ENCODE measurements at regions not wholly inside any gene's neighbourhood (a gene's known extent, or its start where the extent isn't known, plus 50 kb on each side); places are given as distances from the start of the nearest gene placed in this dataset.

DNA sequence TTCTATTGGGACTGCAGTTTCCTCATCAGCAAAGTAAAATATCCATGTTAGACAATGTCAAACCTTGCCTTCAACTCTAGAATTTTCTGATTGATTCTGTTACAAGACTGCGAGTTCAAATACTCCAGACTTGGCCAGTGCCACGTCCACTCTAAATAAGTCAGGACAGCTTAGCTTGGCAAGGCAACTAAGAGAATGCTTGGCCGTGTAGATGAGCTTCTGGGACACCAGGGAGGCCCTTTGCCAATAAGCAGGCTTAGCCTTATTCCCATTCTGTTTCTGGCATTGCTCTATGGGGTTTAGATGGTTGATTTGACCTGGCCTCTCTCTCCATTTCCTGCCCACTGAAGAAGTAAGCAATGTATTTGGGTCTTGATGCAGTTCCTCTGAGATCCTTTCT is 218.1 kb upstream of the SIX2 start:
- Mint-ChIP-seq H3K4me3 (no peak overlapping the region), H3K27ac (no peak overlapping the region), H3K9me3 (peaks cover 6% of the 10 kb centered on the region), H3K27me3 (peaks cover 22% of the 10 kb centered on the region), H3K4me1 (ENCODE audit: low read depth) (peaks cover 4% of the 10 kb centered on the region), H3K36me3 (ENCODE audit: low read depth) (no peaks in the 10 kb centered on the region)

DNA sequence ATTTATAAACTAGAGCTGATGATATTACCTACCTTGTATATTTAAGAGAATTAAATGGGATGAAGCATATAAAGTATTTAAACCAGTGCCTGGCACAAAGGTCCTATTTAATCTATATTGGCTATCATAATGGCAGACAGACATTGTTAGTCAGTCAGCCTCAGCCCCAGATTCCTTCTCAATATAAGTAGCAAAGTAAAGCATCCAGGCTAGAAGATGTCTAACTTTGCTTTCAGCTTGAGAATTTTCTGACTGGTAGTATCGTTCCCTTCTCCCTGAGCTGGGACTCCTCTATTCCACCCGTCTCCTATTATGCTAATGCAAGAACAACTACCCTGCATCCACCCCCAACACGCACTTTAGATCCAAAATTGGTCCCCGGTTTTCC is 215.7 kb upstream of the SIX2 start:
- Mint-ChIP-seq H3K27me3 (peaks cover 28% of the 10 kb centered on the region), H3K27ac (no peak overlapping the region), H3K4me3 (no peak overlapping the region), H3K9me3 (peaks cover 6% of the 10 kb centered on the region), H3K36me3 (ENCODE audit: low read depth) (no peaks in the 10 kb centered on the region), H3K4me1 (ENCODE audit: low read depth) (peaks cover 4% of the 10 kb centered on the region)

DNA sequence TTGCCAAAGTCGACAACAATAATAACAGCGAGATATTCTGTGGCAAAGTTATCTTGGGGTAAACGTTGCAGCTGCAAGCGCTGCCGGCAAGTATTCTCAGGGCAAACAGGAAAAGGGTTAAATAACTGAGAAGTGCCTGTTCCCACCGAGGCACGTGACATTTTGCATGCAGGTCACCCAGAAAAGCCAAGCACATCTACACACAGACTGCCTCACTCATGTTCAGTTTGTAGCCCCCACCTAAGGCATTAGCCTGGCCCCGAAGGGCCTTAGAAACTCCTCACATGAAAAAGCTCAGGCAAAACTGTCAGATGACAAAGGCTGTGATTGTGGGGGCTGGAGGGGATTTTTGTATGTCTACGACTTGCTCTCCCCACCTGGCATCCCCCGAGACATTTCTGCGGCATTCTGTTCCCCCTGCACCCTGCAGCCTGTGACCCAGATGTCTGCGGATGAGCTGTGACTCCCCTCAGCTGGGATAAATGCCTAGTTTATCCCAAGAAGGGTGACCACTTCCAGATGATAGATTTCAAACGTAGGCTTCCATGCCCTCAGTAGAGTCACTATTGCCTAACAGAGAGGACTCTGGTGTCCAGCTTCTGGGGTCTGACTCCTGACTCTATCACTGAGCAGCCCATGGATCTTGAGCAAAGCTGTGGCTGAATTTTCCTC is 215.2 kb upstream of the SIX2 start:
- Mint-ChIP-seq H3K27ac (no peak overlapping the region), H3K9me3 (peaks cover 6% of the 10 kb centered on the region), H3K27me3 (peaks cover 28% of the 10 kb centered on the region), H3K4me1 (ENCODE audit: low read depth) (peaks cover 4% of the 10 kb centered on the region), H3K36me3 (ENCODE audit: low read depth) (no peaks in the 10 kb centered on the region), H3K4me3 (no peak overlapping the region)

DNA sequence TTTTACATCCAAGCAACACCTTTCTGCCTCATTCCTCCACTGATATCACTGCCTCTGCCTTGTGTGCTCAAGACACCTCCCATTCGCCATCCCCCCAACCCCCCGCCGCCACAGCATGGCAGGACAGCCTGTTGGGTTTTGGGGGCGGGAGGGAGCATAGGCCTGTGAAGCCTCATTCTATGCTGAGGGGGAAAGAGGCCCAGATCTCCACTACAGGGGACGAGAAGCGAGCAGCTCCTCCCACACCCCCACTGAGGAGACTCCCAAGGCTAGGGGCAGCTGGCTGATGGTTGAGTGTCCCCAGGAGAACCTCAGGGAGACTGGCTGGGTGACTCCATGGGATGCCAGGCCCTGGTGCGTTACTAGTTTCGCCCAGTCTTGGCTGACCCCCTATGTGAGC is 214.3 kb upstream of the SIX2 start:
- Mint-ChIP-seq H3K4me3 (no peak overlapping the region), H3K4me1 (ENCODE audit: low read depth) (peaks cover 4% of the 10 kb centered on the region), H3K27ac (no peak overlapping the region), H3K9me3 (peaks cover 6% of the 10 kb centered on the region), H3K27me3 (peaks cover 28% of the 10 kb centered on the region), H3K36me3 (ENCODE audit: low read depth) (no peaks in the 10 kb centered on the region)

DNA sequence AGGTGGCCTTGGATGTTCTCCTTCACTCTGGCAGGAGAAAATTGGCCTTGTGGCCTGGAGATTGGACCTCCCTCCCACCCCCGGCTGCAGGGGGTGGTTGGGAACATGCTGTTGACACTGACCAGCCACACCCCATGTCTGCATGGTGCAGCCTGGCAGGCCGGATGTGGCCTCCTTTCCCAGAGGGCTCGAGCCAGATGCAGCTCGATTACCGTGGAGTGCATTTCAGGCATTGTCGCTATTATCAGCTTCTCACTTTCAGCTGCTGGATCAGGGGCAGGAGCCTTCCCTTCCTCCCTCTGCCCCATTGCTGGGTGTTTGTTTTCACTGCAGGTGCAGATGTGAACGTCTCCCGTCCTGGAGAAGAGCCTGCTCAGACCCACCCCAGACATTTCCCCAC is 211.0 kb upstream of the SIX2 start:
- peaks cover 4% of the 10 kb centered on the region for H3K4me1 Mint-ChIP-seq (ENCODE audit: low read depth)
- H3K27ac Mint-ChIP-seq: no peak overlapping the region
- H3K9me3 Mint-ChIP-seq: no peaks in the 10 kb centered on the region
- H3K4me3 Mint-ChIP-seq: no peak overlapping the region
- H3K27me3 Mint-ChIP-seq: peaks cover 28% of the 10 kb centered on the region
- no peaks in the 10 kb centered on the region for H3K36me3 Mint-ChIP-seq (ENCODE audit: low read depth)

DNA sequence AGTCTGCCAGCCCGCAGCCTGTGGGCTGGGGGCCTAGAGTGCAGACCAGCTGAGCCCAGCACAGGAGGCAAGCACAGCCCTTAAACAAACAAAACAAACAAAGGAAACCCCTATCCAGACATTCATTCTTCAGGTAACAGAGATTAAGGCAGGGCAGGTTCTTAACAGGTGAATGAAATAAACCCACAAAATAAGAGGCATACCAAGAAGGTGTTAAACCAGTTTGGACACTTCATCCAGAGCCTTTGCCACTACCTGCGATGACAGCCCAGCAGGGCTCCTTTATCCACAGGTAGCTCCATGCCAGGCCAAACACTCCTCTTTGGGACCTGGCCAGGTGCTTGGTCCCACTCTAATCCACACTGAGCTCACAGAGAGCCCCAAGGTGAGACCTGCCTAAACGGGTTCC is 209.7 kb upstream of the SIX2 start:
- Mint-ChIP-seq H3K36me3 (ENCODE audit: low read depth) (no peaks in the 10 kb centered on the region), H3K27me3 (peaks cover 24% of the 10 kb centered on the region), H3K9me3 (no peaks in the 10 kb centered on the region), H3K27ac (no peak overlapping the region), H3K4me1 (ENCODE audit: low read depth) (no peaks in the 10 kb centered on the region), H3K4me3 (no peak overlapping the region)

DNA sequence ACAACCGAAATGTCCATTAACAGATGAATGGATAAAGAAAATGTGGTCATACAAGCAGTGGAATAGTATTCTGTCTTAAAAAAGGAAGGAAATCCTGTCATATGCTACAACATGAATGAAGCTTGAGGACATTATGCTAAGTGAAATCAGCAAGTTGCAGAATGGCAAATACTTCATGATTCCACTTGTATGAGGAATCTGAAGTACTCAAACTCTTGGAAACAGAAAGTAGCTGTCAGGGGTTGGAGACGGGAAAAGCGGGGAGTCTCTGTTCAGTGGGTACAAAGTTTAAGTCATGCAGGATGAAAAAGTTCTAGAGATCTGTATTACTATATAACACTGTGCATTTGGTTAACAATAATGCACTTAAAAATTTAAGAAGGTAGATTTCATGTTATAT is 209.0 kb upstream of the SIX2 start:
- Mint-ChIP-seq H3K36me3 (ENCODE audit: low read depth) (no peaks in the 10 kb centered on the region), H3K27me3 (peaks cover 22% of the 10 kb centered on the region), H3K27ac (no peak overlapping the region), H3K4me3 (no peak overlapping the region), H3K9me3 (no peaks in the 10 kb centered on the region), H3K4me1 (ENCODE audit: low read depth) (no peaks in the 10 kb centered on the region)

DNA sequence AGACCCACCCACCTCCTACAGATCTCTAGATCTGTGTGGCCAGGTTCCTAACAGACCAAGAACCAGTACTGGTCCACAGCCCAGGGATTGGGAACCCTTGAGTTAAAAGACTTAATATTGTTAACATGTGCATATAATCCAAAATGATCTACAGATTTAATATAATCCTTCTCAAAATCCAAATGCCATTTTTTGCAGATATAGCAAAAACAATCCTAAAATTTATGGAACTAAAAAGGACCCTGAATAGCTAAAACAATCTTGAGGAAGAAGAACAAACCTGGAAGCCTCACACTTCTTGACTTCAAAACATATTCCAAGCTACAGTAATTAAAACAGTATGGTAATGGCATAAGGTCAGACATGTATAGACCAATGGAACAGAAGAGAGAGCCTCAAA is 206.9 kb upstream of the SIX2 start:
- Mint-ChIP-seq H3K4me3 (no peak overlapping the region), H3K36me3 (ENCODE audit: low read depth) (no peaks in the 10 kb centered on the region), H3K27me3 (peaks cover 10% of the 10 kb centered on the region), H3K27ac (no peak overlapping the region), H3K9me3 (no peaks in the 10 kb centered on the region), H3K4me1 (ENCODE audit: low read depth) (no peaks in the 10 kb centered on the region)

DNA sequence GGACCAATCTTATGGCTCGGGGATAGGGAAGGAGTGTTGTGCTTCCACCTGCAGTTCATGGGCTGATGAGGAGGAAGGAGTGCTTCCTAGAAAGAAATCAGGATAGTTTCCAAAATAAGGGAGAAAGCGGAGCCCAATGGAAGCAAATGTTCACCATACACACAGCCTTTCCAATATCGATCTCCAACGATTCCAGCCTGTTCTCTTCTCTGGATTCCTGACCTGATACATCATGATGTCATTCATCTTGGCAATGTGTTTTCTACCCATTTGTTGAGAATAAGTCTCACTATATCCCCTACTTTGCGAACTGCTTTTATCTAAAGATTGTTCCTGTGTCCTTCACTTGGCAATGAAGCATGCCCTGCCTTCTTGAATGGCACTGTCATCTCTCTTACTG is 205.3 kb upstream of the SIX2 start:
- Mint-ChIP-seq H3K9me3 (no peaks in the 10 kb centered on the region), H3K27me3 (peaks cover 9% of the 10 kb centered on the region), H3K36me3 (ENCODE audit: low read depth) (no peaks in the 10 kb centered on the region), H3K4me3 (no peak overlapping the region), H3K27ac (no peak overlapping the region), H3K4me1 (ENCODE audit: low read depth) (no peaks in the 10 kb centered on the region)

DNA sequence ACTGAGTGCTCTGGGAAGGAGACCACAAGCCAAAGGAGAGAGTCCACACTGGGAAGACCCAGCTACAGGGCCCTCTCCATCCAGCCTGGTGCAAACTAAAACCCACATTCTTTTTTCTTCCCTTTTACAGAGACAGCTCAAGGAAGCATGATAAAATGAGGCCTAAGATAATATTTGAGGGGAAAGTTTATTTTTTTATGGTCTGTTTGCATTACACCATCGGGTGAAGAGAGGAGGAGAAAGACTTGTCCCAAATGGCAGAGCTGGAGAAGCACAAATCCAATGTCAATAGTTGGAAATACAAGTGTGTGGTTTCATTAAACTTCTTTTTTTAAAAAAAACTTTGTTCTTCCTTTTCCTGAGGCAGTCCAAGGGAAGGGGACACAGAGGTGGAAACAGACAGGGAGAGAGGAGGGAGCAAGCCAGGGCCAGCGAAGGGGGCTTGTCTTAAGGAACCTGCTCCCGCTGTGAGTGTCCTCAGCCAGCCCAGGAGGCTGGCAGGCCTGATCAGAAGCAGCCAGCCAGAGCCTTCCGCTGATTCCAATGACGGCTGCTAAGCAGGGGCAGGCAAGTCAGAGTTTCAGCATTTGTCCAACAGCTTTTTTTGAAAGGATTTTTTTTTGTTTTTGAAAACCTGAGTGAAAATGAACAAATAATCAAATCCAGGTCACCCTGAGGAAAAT is 203.8 kb upstream of the SIX2 start:
- no peak overlapping the region for H3K27ac Mint-ChIP-seq
- H3K4me1 Mint-ChIP-seq (ENCODE audit: low read depth): no peaks in the 10 kb centered on the region
- peaks cover 9% of the 10 kb centered on the region for H3K27me3 Mint-ChIP-seq
- no peak overlapping the region for H3K4me3 Mint-ChIP-seq
- no peaks in the 10 kb centered on the region for H3K9me3 Mint-ChIP-seq
- no peaks in the 10 kb centered on the region for H3K36me3 Mint-ChIP-seq (ENCODE audit: low read depth)

DNA sequence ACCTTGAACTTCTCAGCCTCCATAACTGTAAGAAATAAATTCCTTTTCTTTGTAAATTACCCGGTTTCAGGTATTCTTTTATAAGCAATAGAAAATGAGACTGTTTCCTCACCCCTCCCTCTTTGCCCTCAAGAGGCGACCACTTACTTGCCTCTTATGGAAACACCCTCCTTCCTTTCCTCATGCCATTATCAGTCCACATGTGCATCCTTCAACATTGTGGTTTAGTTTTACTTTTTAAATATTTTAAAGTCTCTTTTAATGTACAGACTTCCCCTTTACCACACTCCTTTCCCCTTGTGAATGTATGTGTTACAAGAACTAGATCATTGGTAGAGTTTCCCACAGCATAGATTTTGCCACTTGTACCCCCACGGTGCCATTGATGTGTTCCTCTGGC is 202.4 kb upstream of the SIX2 start:
- Mint-ChIP-seq H3K27me3 (peaks cover 9% of the 10 kb centered on the region), H3K9me3 (no peaks in the 10 kb centered on the region), H3K36me3 (ENCODE audit: low read depth) (no peaks in the 10 kb centered on the region), H3K27ac (no peak overlapping the region), H3K4me3 (no peak overlapping the region), H3K4me1 (ENCODE audit: low read depth) (no peaks in the 10 kb centered on the region)

DNA sequence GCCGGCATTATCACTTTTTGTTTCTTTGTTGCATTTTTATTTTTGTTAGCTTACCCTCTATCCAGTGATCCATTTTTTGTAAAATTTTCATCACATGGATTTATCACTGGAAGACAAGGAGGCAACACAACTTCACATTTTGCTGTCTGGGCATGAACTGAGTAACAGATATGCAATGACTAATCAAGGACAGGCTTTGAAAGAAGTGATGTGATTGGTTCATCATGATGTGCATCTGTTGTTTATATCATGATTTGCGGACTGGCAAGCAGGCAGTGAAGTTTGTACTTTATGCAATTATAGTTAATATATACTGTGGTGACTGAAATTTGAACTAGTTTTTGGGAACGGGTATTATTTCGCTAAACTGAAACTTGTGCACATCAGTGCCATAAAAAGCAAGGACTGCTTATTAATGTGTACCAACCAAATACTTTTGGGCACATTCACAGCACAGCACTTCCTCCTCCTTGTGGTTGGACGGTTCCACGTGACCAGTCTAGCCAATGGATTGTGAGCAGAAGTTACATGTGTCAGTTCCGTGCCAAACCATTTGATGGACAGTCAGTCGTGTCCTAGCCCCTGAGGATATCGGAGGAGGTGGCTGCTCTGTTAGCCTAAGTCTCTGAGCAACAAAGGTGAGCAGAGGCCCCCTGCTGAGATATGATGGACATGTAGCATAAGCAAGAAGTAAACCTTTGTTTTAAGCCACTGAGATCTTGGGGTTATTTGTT is 201.4 kb upstream of the SIX2 start:
- no peak overlapping the region for H3K4me3 Mint-ChIP-seq
- no peak overlapping the region for H3K27ac Mint-ChIP-seq
- H3K27me3 Mint-ChIP-seq: peaks cover 3% of the 10 kb centered on the region
- H3K4me1 Mint-ChIP-seq (ENCODE audit: low read depth): no peaks in the 10 kb centered on the region
- H3K36me3 Mint-ChIP-seq (ENCODE audit: low read depth): no peaks in the 10 kb centered on the region
- no peaks in the 10 kb centered on the region for H3K9me3 Mint-ChIP-seq

DNA sequence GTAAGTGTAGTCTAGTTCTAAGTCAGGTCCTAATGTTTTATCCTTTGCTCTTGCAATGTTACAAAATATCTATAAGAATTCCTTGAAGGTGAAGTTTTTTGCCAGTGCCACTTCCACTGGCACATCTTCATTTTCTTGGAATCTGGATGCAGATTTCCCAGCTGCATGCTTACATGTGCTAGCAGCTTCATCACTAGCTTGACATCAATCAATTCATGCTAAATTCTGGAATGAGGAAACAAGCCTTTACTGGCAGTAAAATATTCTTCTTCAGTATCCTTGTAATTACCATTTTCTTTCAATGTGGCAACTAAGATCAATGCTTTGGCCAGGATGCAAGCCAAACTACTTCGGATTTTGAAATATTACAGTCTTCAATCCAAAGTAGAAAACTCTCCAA is 200.6 kb upstream of the SIX2 start:
- Mint-ChIP-seq H3K4me3 (no peak overlapping the region), H3K9me3 (no peaks in the 10 kb centered on the region), H3K36me3 (ENCODE audit: low read depth) (no peaks in the 10 kb centered on the region), H3K27me3 (peaks cover 3% of the 10 kb centered on the region), H3K27ac (no peak overlapping the region), H3K4me1 (ENCODE audit: low read depth) (no peaks in the 10 kb centered on the region)

DNA sequence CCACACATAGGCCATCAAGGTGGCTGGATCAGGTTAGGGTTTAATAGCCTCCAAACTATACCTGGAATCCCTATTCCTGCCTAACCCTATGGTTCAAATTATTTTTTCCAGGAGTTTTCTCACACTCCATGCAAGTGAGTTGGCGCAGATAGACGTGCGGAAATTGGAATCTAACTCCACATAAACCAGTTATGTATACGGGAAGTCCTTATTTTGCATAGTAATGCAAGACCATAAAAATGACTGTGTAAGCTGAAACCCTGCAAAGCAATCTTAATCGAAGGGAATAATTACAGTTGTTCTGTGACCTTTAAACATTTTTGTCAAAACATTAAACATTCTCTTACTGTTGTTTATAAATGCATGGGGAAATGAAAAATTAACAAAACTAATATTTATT is 200.1 kb upstream of the SIX2 start:
- Mint-ChIP-seq H3K36me3 (ENCODE audit: low read depth) (no peaks in the 10 kb centered on the region), H3K4me1 (ENCODE audit: low read depth) (no peaks in the 10 kb centered on the region)

DNA sequence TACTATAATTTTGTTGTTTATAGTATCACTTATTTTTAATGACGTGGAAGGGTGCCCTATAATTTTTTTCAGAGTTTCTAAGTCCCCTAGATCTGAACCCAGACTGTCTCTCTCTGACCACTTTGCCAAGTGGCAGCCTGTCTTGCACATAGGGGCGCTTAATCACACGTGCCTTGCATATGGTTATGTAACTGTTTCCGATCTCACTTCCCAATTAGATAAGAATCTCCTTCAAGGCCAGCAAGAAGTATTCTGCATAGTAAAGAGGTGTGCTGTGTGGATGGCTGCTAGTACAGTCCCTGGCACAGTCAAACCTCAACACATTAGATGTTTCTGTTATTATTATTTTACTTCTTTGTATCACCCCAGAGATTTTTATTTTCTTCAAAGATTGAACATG is 197.8 kb upstream of the SIX2 start:
- Mint-ChIP-seq H3K9me3 (peaks cover 6% of the 10 kb centered on the region), H3K4me3 (no peak overlapping the region), H3K27me3 (peaks cover 9% of the 10 kb centered on the region), H3K36me3 (ENCODE audit: low read depth) (no peaks in the 10 kb centered on the region), H3K4me1 (ENCODE audit: low read depth) (no peaks in the 10 kb centered on the region), H3K27ac (no peak overlapping the region)

More for the DNA sequence above, 200.1 kb upstream of the SIX2 start:
- Mint-ChIP-seq H3K4me3 (no peak overlapping the region), H3K27ac (no peak overlapping the region), H3K9me3 (no peaks in the 10 kb centered on the region), H3K27me3 (peaks cover 3% of the 10 kb centered on the region)

All from stimulated activated naive CD8-positive, alpha-beta T cell treated with anti-CD3 and anti-CD28 coated beads, Interleukin-15, Interleukin-2, amounts not matched to agents 100 ng/mL and 50 ng/mL, for 24 hours (primary cell).